ENCODE measurements at regions not wholly inside any gene's neighbourhood (a gene's known extent, or its start where the extent isn't known, plus 50 kb on each side); places are given as distances from the start of the nearest gene placed in this dataset.

DNA sequence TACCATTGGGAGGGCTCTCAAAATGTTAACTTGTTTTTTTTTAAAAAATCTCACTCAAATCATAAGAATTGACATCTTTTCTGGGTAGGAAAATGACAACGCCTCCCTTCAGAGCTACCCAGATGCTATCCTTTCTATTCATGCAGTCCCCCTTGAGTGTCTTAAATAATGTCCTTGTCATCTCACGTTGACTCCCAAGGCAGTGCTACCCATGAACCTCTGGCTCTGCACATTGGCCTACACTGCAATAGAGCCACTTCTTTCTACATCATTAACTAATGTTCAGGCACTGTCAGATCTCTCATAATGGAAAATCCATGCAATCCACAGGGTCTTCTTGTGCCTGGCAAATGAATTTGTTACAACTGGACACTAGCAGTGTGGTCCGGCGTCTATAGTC is 569.8 kb upstream of the ZFHX3 start:
- peaks cover 3% of the 10 kb centered on the region for H3K4me1 ChIP-seq (ENCODE audit: control insufficient read depth, insufficient read depth, low read length, poor library complexity, severe bottlenecking)
- 91 to 94% methylated on average over 1 to 2 of the region's 4 CpGs for WGBS, 2 experiments (ENCODE audit: insufficient coverage in 2 of 2)

DNA sequence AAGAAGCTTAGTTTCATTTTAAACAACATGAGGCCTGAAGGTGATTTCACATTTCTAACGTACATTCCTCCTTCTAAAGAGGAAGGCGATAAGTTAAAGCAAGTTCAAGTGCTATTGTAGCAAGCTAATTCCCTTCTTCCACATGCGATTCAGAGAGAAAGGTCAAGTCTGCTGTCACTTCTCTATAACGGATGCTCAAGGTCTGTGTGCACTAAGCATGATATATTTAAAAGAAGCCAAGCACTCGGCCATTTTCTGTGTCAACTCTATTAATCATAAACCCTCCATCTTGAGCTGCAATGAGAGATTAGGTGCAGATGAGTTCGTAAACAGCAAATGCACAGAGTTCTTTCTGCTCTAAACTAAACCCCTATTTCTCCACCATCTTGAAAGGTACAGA is 568.8 kb upstream of the ZFHX3 start:
- Histone ChIP-seq H3K9me3 (ENCODE audit: control insufficient read depth, low read length) (no peaks in the 10 kb centered on the region), H3K4me1 (ENCODE audit: control insufficient read depth, insufficient read depth, low read length, poor library complexity, severe bottlenecking) (peaks cover 3% of the 10 kb centered on the region), H3K4me3 (ENCODE audit: extremely low read depth, insufficient read depth, low read length, poor library complexity, severe bottlenecking) (no peak overlapping the region), H3K27ac (ENCODE audit: low read depth, low read length, severe bottlenecking) (no peak overlapping the region), H3K36me3 (ENCODE audit: control insufficient read depth, insufficient read depth, low read length) (no peaks in the 10 kb centered on the region)
- 85 to 93% methylated on average over 4 to 5 of the region's 6 CpGs for WGBS, 2 experiments (ENCODE audit: insufficient coverage in 2 of 2)

More for the DNA sequence above, 569.8 kb upstream of the ZFHX3 start:
- no peaks in the 10 kb centered on the region for H3K9me3 ChIP-seq (ENCODE audit: control insufficient read depth, low read length)
- no peak overlapping the region for H3K4me3 ChIP-seq (ENCODE audit: extremely low read depth, insufficient read depth, low read length, poor library complexity, severe bottlenecking)
- no peaks in the 10 kb centered on the region for H3K36me3 ChIP-seq (ENCODE audit: control insufficient read depth, insufficient read depth, low read length)
- H3K27ac ChIP-seq (ENCODE audit: low read depth, low read length, severe bottlenecking) = no peak overlapping the region

DNA sequence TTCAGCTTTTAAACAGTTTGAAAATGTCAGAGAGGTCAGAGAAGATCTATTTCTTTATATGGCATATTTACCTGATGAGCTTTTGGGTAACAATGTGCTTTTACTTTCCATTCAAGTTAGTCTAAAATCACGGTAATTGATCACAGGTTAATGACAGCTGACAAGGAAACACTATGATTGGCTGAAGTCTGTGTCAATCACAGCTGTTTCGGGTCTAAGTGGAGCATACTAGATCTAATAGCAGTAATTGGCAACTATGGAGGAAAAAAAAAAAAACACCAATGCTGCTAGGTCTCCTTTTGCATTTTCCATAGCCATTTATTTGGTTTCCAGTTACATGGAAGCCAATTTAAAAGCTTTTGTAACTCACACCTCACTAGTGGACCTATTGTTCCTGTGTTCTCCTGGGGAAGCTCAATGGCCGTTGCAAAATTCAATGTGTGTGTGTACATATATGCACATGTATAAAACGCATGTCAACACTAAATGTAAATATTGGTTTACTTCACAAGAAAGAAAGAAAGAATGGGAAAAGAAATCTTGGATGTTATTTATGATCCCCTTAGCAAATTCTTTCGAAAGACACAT is 568.3 kb upstream of the ZFHX3 start:
- H3K27ac ChIP-seq (ENCODE audit: low read depth, low read length, severe bottlenecking) = no peak overlapping the region
- H3K36me3 ChIP-seq (ENCODE audit: control insufficient read depth, insufficient read depth, low read length) = no peaks in the 10 kb centered on the region
- peaks cover 3% of the 10 kb centered on the region for H3K4me1 ChIP-seq (ENCODE audit: control insufficient read depth, insufficient read depth, low read length, poor library complexity, severe bottlenecking)
- no peaks in the 10 kb centered on the region for H3K9me3 ChIP-seq (ENCODE audit: control insufficient read depth, low read length)
- WGBS, 2 experiments (ENCODE audit: insufficient coverage in 2 of 2) = 67 to 88% methylated on average over 1 to 2 of the region's 5 CpGs
- no peak overlapping the region for H3K4me3 ChIP-seq (ENCODE audit: extremely low read depth, insufficient read depth, low read length, poor library complexity, severe bottlenecking)

DNA sequence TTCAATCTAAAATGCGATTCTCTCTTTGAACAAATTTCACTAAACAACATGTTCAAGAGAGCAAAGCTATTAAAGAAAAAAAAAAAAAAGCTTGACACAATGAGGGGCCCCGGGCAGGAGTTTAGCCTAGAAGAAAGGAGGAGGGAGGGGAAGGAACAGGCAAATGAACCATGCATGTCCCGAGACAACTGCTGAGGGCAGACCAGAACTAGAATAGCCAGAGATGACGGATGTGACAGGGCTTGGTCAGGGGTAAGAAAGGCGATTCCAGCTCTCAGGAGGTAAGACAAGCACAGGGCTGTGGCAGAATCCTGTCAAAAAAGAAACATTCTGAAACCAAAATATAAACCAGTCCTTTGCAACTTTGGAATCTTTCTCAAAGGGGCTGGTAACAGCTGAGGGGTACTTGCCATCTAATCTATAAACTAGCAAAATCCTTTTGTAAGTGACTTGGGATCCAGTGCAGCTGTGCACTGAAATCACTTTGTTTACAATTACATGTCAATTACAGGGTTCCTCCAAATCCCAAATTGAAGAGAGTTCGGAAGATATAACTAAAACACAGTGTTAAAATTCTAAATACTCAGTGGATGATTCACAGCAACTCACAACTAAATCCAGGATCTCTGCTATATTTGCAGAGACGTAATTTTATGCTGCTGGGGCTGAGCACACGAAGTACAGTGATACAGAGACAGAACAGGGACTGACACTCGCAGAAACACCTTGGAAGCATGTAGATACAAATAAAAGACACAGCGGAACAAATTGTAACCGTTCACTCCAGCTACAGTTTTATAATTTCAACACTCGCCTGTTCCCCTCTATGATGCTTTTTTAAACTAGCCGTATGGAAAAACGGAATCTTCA is 567.4 kb upstream of the ZFHX3 start:
- no peaks in the 10 kb centered on the region for H3K36me3 ChIP-seq (ENCODE audit: control insufficient read depth, insufficient read depth, low read length)
- H3K9me3 ChIP-seq (ENCODE audit: control insufficient read depth, low read length) = no peaks in the 10 kb centered on the region
- WGBS, 2 experiments (ENCODE audit: insufficient coverage in 2 of 2) = 90 to 91% methylated on average over 7 to 11 of the region's 14 CpGs
- peak overlapping the region; percentile 26 for H3K27ac ChIP-seq (ENCODE audit: low read depth, low read length, severe bottlenecking)
- H3K4me1 ChIP-seq (ENCODE audit: control insufficient read depth, insufficient read depth, low read length, poor library complexity, severe bottlenecking) = peaks cover 3% of the 10 kb centered on the region
- H3K4me3 ChIP-seq (ENCODE audit: extremely low read depth, insufficient read depth, low read length, poor library complexity, severe bottlenecking) = no peak overlapping the region

GRCh38 chr16:73614131-73614530 is 566.2 kb upstream of the ZFHX3 start:
- H3K4me3 ChIP-seq (ENCODE audit: extremely low read depth, insufficient read depth, low read length, poor library complexity, severe bottlenecking) = no peak overlapping the region
- no peaks in the 10 kb centered on the region for H3K36me3 ChIP-seq (ENCODE audit: control insufficient read depth, insufficient read depth, low read length)
- no peak overlapping the region for H3K27ac ChIP-seq (ENCODE audit: low read depth, low read length, severe bottlenecking)
- no peaks in the 10 kb centered on the region for H3K9me3 ChIP-seq (ENCODE audit: control insufficient read depth, low read length)
- 91 to 100% methylated on average over 1 to 3 of the region's 4 CpGs for WGBS, 2 experiments (ENCODE audit: insufficient coverage in 2 of 2)
- peaks cover 3% of the 10 kb centered on the region for H3K4me1 ChIP-seq (ENCODE audit: control insufficient read depth, insufficient read depth, low read length, poor library complexity, severe bottlenecking)

DNA sequence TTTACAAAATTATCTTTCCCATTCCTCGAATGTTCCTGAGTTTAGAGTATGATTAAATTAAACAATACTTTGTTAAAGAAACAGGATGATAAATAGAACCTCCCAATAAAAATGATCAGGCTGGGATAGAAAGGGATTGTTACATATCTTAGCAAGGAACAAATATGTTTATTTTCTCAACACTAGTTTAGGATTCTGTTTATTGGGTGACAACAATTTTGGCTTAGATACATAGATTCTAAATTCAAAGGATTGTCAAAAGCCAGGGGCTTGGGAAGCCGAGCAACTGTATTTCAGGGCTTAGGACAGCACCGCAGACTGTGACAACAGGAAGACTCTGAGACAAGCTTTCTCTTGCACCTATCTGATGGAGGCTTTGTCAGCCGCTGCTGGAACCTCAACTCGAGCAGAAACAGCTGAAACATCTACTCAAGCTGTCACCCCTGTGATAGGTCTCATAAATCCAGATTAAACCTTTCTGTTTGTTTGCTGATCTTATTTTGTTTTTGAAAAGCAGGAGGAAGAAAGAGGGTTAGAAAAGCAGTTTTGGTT is 562.8 kb upstream of the ZFHX3 start:
- Histone ChIP-seq H3K4me3 (ENCODE audit: extremely low read depth, insufficient read depth, low read length, poor library complexity, severe bottlenecking) (no peak overlapping the region), H3K36me3 (ENCODE audit: control insufficient read depth, insufficient read depth, low read length) (no peaks in the 10 kb centered on the region), H3K4me1 (ENCODE audit: control insufficient read depth, insufficient read depth, low read length, poor library complexity, severe bottlenecking) (peaks cover 3% of the 10 kb centered on the region), H3K27ac (ENCODE audit: low read depth, low read length, severe bottlenecking) (no peak overlapping the region), H3K9me3 (ENCODE audit: control insufficient read depth, low read length) (no peaks in the 10 kb centered on the region)
- 72 to 78% methylated on average over 3 of the region's 5 CpGs for WGBS, 2 experiments (ENCODE audit: insufficient coverage in 2 of 2)

DNA sequence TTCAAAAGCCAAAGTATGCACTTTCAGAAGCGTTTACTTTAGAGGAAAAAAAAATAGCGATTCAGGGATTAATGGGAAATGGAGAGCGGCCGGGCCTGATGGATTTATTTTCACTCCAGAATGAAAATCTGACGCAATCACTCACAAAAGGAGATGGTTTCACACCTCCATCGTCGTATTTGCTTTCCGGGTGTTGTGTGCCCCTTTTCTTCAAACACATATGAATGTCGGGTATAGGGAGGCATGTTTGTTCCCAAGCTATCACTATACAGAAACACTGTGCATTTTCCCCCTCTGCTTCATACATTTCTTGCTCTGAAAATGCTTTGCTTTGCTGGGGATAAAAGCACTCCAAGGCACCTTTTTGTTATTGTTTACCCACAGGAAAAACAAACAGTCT is 562.2 kb upstream of the ZFHX3 start:
- Histone ChIP-seq H3K27ac (ENCODE audit: low read depth, low read length, severe bottlenecking) (no peak overlapping the region), H3K9me3 (ENCODE audit: control insufficient read depth, low read length) (no peaks in the 10 kb centered on the region), H3K4me1 (ENCODE audit: control insufficient read depth, insufficient read depth, low read length, poor library complexity, severe bottlenecking) (peaks cover under 1% of the 10 kb centered on the region), H3K4me3 (ENCODE audit: extremely low read depth, insufficient read depth, low read length, poor library complexity, severe bottlenecking) (no peak overlapping the region), H3K36me3 (ENCODE audit: control insufficient read depth, insufficient read depth, low read length) (no peaks in the 10 kb centered on the region)
- 77 to 90% methylated on average over 6 to 7 of the region's 9 CpGs for WGBS, 2 experiments (ENCODE audit: insufficient coverage in 2 of 2)

DNA sequence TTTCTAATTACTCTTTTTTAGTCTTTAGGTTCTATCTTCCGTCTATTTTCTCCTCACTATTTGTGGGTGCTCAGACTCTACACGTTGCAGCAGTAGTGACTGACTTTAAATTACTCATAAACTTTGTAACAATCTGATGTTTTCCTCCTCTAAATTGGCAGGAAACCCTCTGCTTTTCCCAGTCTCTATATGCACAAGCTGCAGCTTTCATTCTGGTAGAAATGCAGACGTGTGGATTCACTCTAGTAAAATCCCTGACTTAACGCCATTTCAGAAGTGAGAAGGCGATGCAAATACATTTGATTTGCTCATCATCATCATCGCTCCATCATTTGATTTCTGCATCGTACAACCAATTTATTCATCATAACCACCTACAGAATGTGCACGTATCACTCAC is 561.0 kb upstream of the ZFHX3 start:
- H3K9me3 ChIP-seq (ENCODE audit: control insufficient read depth, low read length) = no peaks in the 10 kb centered on the region
- no peak overlapping the region for H3K4me3 ChIP-seq (ENCODE audit: extremely low read depth, insufficient read depth, low read length, poor library complexity, severe bottlenecking)
- H3K27ac ChIP-seq (ENCODE audit: low read depth, low read length, severe bottlenecking) = no peak overlapping the region
- WGBS, 2 experiments (ENCODE audit: insufficient coverage in 2 of 2) = 84 to 96% methylated on average over 8 of the region's 8 CpGs
- H3K4me1 ChIP-seq (ENCODE audit: control insufficient read depth, insufficient read depth, low read length, poor library complexity, severe bottlenecking) = peaks cover 4% of the 10 kb centered on the region
- no peaks in the 10 kb centered on the region for H3K36me3 ChIP-seq (ENCODE audit: control insufficient read depth, insufficient read depth, low read length)

DNA sequence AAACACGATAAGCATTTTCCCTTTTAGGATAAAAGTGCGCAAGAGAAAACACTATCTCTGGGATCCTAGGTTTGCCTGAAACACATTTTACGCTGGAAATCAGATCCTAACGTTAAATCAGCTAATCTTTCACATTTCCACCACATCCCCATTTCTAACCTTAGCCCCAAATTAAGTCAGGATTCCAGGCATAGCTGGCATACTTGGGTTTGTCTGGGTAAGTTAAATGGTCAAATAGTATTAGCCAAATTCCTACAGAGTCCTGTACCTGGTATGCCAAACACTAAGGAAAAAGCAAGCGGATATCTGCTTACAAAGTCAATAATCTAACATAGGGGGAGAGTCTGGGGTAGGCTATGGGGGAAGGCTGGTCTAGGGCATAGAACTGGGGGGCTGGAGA is 557.4 kb upstream of the ZFHX3 start:
- H3K27ac ChIP-seq (ENCODE audit: low read depth, low read length, severe bottlenecking) = peak overlapping the region; percentile 82

GRCh38 chr16:73601911-73602310 is 554.0 kb upstream of the ZFHX3 start:
- WGBS, 2 experiments (ENCODE audit: insufficient coverage in 2 of 2) = 75 to 93% methylated on average over 3 of the region's 3 CpGs
- H3K27ac ChIP-seq (ENCODE audit: low read depth, low read length, severe bottlenecking) = no peak overlapping the region
- H3K4me1 ChIP-seq (ENCODE audit: control insufficient read depth, insufficient read depth, low read length, poor library complexity, severe bottlenecking) = peaks cover 4% of the 10 kb centered on the region

More for the DNA sequence above, 557.4 kb upstream of the ZFHX3 start:
- Histone ChIP-seq H3K4me3 (ENCODE audit: extremely low read depth, insufficient read depth, low read length, poor library complexity, severe bottlenecking) (no peak overlapping the region), H3K9me3 (ENCODE audit: control insufficient read depth, low read length) (no peaks in the 10 kb centered on the region), H3K36me3 (ENCODE audit: control insufficient read depth, insufficient read depth, low read length) (no peaks in the 10 kb centered on the region), H3K4me1 (ENCODE audit: control insufficient read depth, insufficient read depth, low read length, poor library complexity, severe bottlenecking) (peaks cover 4% of the 10 kb centered on the region)
- 74 to 79% methylated on average over 4 of the region's 5 CpGs for WGBS, 2 experiments (ENCODE audit: insufficient coverage in 2 of 2)

DNA sequence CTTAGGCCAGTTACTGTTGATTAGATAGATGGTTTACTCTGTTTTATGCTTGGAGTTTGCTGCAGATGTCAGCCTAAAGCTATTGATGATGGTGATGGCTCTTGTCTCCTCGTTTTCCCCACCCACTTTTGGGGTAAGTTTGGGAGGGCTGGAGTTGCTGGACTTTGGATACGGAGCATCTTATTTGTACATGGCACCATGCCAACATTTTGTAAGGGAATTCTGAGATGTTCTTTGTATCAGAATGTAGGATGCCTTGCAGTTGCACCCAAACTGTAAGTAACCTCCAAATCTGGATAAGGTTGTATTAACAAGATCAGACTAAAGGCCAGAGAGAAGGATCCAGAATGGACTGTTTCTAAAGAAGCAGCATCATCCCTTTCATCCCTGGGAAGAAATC is 551.9 kb upstream of the ZFHX3 start:
- H3K4me3 ChIP-seq (ENCODE audit: extremely low read depth, insufficient read depth, low read length, poor library complexity, severe bottlenecking) = no peak overlapping the region
- WGBS, 2 experiments (ENCODE audit: insufficient coverage in 2 of 2) = 92% methylated on average over 2 of the region's 2 CpGs
- no peaks in the 10 kb centered on the region for H3K9me3 ChIP-seq (ENCODE audit: control insufficient read depth, low read length)
- no peak overlapping the region for H3K27ac ChIP-seq (ENCODE audit: low read depth, low read length, severe bottlenecking)
- no peaks in the 10 kb centered on the region for H3K36me3 ChIP-seq (ENCODE audit: control insufficient read depth, insufficient read depth, low read length)
- peaks cover 2% of the 10 kb centered on the region for H3K4me1 ChIP-seq (ENCODE audit: control insufficient read depth, insufficient read depth, low read length, poor library complexity, severe bottlenecking)

More at GRCh38 chr16:73601911-73602310, 554.0 kb upstream of the ZFHX3 start:
- no peaks in the 10 kb centered on the region for H3K36me3 ChIP-seq (ENCODE audit: control insufficient read depth, insufficient read depth, low read length)
- no peaks in the 10 kb centered on the region for H3K9me3 ChIP-seq (ENCODE audit: control insufficient read depth, low read length)
- no peak overlapping the region for H3K4me3 ChIP-seq (ENCODE audit: extremely low read depth, insufficient read depth, low read length, poor library complexity, severe bottlenecking)
